ENCODE measurements at regions not wholly inside any gene's neighbourhood (a gene's known extent, or its start where the extent isn't known, plus 50 kb on each side); places are given as distances from the start of the nearest gene placed in this dataset.

- TF ChIP-seq CTCF (tag by site-specific recombination; IDR thresholded peaks at IDR 0.05) (no peak), ZNF426 (tag by site-specific recombination; IDR thresholded peaks at IDR 0.05) (no peak), YY1 (tag by site-specific recombination; IDR thresholded peaks at IDR 0.05) (no peak), ZFP3 (tag by site-specific recombination; IDR thresholded peaks at IDR 0.05; ENCODE audit: low read depth) (no peak), ZNF548 (tag by site-specific recombination; IDR thresholded peaks at IDR 0.05) (no peak)
These were observed 569.8 kb upstream of the NRXN1 start for GRCh38 chr2:51601706-51602105.
